Bronchial epithelial cell (primary cell): ENCODE measurements at regions not wholly inside any gene's neighbourhood (a gene's known extent, or its start where the extent isn't known, plus 50 kb on each side); places are given as distances from the start of the nearest gene placed in this dataset.

Source experiments
- DNase-seq: peaks from one replicate; pipeline ENCODE4 v3.0.0-alpha.2; 2010; ENCODE audit warnings: low read depth
- FAIRE-seq: peaks from 2 replicates; lab custom pipeline; 2011; peaks lifted over from hg19 to GRCh38; lab: Jason Lieb, UNC
- H3K27me3 ChIP-seq: 2 replicates; pipeline ENCODE4 v1.5.1; 2011; ENCODE audit warnings: low read length; ENCODE audit not compliant: control insufficient read depth, insufficient read depth
- H3K36me3 ChIP-seq: 2 replicates; pipeline ENCODE4 v1.5.1; 2011; ENCODE audit warnings: low read length; ENCODE audit not compliant: control insufficient read depth, insufficient read depth
- H3K4me3 ChIP-seq: 2 replicates; pipeline ENCODE4 v1.5.1; 2011; ENCODE audit warnings: mild to moderate bottlenecking, low read depth, low read length, control low read depth
- CTCF ChIP-seq: IDR thresholded peaks from 2 replicates; pipeline ENCODE4 v1.5.1; 2011; ENCODE audit warnings: mild to moderate bottlenecking, moderate library complexity, low read length, control low read depth, inconsistent platforms; ENCODE audit not compliant: insufficient read depth, severe bottlenecking

DNA sequence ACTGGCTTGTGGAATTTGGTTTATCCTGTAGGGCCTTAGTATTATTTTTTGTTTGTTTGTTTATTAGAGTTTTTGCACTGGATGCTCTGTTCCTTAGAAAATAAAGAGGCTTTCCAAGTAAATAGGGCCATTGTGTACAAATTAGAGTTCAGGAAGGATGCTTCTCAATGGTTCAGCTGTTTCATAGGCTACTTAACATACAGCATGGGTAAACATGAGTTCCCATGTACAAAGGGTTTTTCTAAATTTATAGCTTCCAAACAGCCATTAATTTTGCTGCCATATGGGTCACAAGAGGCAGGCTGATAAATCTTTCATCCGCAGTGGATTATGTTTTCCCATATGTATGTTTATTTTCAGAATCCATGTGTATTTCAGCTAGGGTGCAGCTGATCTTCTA, 121.6 kb upstream of the WDR11 start:
- FAIRE-seq (no peak), DNase-seq (no peak)
- H3K27me3 ChIP-seq, result no peaks in the 10 kb centered on the region
- H3K36me3 ChIP-seq, result no peaks in the 10 kb centered on the region
- no peak overlapping the region for H3K4me3 ChIP-seq
- no peak for TF ChIP-seq CTCF

DNA sequence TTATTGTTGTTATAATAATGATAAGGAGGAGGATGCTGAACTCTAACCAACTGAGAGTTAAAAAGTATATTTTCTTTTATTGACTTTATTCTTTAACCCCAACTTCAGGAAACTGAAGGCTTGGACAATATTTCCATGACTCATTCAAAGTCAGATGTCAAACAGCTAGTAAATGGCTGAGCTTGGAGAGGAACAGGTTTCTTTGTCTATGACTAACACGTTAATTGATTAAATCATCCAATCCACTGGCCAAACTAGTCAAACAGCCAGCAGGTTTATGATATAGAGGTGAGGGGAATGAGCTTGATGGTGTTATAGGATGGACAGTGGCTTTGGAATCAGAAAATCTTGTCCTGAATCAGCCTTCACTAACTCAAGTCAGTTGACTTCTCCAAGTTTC, 119.1 kb upstream of the WDR11 start:
- Histone ChIP-seq H3K36me3 (no peaks in the 10 kb centered on the region), H3K4me3 (no peak overlapping the region), H3K27me3 (no peaks in the 10 kb centered on the region)
- peak; percentile 95 for DNase-seq
- TF ChIP-seq CTCF, result no peak
- FAIRE-seq, result no peak

GRCh38 chr10:120732643-120733313, 118.4 kb upstream of the WDR11 start:
- TF ChIP-seq CTCF, result no peak
- DNase-seq, result peak; percentile 92
- H3K36me3 ChIP-seq, result no peaks in the 10 kb centered on the region
- H3K4me3 ChIP-seq, result peak overlapping the region; percentile 37
- H3K27me3 ChIP-seq, result no peaks in the 10 kb centered on the region
- FAIRE-seq, result no peak

DNA sequence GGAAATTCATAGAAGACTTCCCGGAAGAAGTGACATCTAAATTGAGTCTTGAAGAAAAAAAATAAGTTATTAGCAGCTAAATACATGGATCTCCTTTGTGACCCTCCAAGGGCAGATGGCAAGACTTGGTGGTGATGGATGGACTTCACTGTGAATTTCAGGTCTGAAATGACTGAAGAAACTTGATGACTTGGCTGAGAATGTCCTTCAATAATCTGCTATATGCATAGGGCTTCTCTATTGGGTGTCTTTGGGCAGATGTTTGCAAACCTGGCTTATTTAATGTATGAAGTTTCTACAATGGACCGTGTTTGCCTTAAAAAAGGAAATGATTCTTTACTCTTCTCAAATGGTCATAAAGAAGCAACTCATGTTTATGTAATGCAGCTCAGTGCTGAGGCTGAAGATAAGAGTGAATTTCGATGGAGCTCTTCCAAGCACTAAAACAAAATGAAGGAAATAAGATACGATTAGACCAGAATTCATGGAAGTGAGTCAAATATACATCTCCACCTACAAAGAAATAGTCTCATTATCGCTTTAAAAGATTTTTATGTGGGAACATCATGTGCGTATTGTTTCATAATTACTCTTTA, 116.6 kb upstream of the WDR11 start:
- Histone ChIP-seq H3K27me3 (no peaks in the 10 kb centered on the region), H3K36me3 (no peaks in the 10 kb centered on the region), H3K4me3 (no peak overlapping the region)
- no peak for FAIRE-seq
- no peak for DNase-seq
- no peak for TF ChIP-seq CTCF

DNA sequence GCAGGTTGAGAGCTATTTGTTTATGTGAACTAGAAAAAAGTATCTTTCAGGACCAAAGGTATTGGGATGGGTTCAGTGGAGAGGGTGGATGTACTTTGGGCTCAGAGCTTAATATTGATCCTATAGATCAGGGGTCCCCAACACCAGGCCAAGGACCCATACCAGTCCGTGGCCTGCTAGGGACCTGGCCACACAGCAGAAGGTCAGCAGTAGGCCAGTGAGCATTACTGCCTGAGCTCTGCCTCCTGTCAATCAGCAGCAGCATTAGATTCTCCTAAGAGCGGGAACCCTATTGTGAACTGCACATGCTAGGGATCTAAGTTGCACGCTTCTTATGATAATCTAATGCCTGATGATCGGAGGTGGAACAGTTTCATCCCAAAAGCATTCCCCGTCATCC, 115.8 kb upstream of the WDR11 start:
- TF ChIP-seq CTCF, result no peak
- FAIRE-seq, result peak; percentile 32
- no peaks in the 10 kb centered on the region for H3K36me3 ChIP-seq
- no peaks in the 10 kb centered on the region for H3K27me3 ChIP-seq
- no peak for DNase-seq
- H3K4me3 ChIP-seq, result no peak overlapping the region
